Liver (tissue), 8 donors: ENCODE measurements at regions not wholly inside any gene's neighbourhood (a gene's known extent, or its start where the extent isn't known, plus 50 kb on each side); places are given as distances from the start of the nearest gene placed in this dataset.

Source experiments
- DNase-seq: peaks from one replicate; pipeline ENCODE4 v3.0.0-alpha.2; 2017; ENCODE audit warnings: low spot score
- H3K27ac ChIP-seq, 2 donors: one replicate each; pipeline ENCODE4 v1.7.0; 2013; ENCODE audit warnings: inconsistent platforms in 2 of 2, low read length in 2 of 2, control low read depth in 1 of 2, low read depth in 1 of 2, mild to moderate bottlenecking in 1 of 2
- H3K27me3 ChIP-seq, 4 donors: one replicate each; pipeline versions ENCODE4 v1.6.1 to v1.7.0; 2013; ENCODE audit warnings: low read length in 3 of 4, inconsistent platforms in 1 of 4, mild to moderate bottlenecking in 1 of 4, moderate library complexity in 1 of 4; ENCODE audit not compliant: control insufficient read depth in 4 of 4, insufficient read depth in 4 of 4
- H3K36me3 ChIP-seq, 4 donors: one replicate each; pipeline versions ENCODE4 v1.6.1 to v1.7.0; 2013; ENCODE audit warnings: low read length in 3 of 4, mild to moderate bottlenecking in 3 of 4, low read depth in 1 of 4, moderate library complexity in 1 of 4; ENCODE audit not compliant: control insufficient read depth in 4 of 4, insufficient read depth in 3 of 4
- H3K4me1 ChIP-seq, 4 donors: one replicate each; pipeline versions ENCODE4 v1.6.1 to v1.7.0; 2013; ENCODE audit warnings: low read length in 3 of 4, mild to moderate bottlenecking in 3 of 4, moderate library complexity in 1 of 4; ENCODE audit not compliant: control insufficient read depth in 4 of 4, insufficient read depth in 4 of 4
- H3K4me3 ChIP-seq, 3 donors: one replicate each; pipeline versions ENCODE4 v1.6.1 to v1.7.0; 2013; ENCODE audit warnings: low read length in 3 of 3, control low read depth in 1 of 3, low read depth in 1 of 3, mild to moderate bottlenecking in 1 of 3
- H3K9ac ChIP-seq, 2 donors: one replicate each; pipeline ENCODE4 v1.7.0; 2013; ENCODE audit warnings: low read length in 2 of 2, mild to moderate bottlenecking in 2 of 2, moderate library complexity in 2 of 2, control low read depth in 1 of 2, low read depth in 1 of 2
- H3K9me3 ChIP-seq, 4 donors: one replicate each; pipeline versions ENCODE4 v1.6.1 to v1.7.0; 2013; ENCODE audit warnings: low read length in 3 of 4; ENCODE audit not compliant: control insufficient read depth in 4 of 4
- CTCF ChIP-seq: fragments of 150-350 bp; IDR thresholded peaks from 2 replicates; pipeline ENCODE4 v1.5.1; 2017; ENCODE audit warnings: improper control_type of control experiment, low read depth, low read length; ENCODE audit not compliant: missing input control
- GABPA ChIP-seq, 2 donors: IDR thresholded peaks in 1 of 2; conservative IDR thresholded peaks in 1 of 2; 2 replicates each; pipeline ENCODE4 v1.6.1; 2016; ENCODE audit warnings: antibody characterized with exemption in 2 of 2, mild to moderate bottlenecking in 1 of 2, moderate library complexity in 1 of 2
- HNF4A ChIP-seq, 2 donors: conservative IDR thresholded peaks; 2 replicates each; pipeline ENCODE4 v1.6.1; 2016; ENCODE audit warnings: antibody characterized with exemption in 2 of 2, mild to moderate bottlenecking in 2 of 2
- HNF4G ChIP-seq: IDR thresholded peaks from 2 replicates; pipeline ENCODE4 v1.6.1; 2016; ENCODE audit warnings: antibody characterized with exemption
- NR2F2 ChIP-seq: IDR thresholded peaks from 2 replicates; pipeline ENCODE4 v1.6.1; 2016; ENCODE audit warnings: antibody characterized with exemption
- REST ChIP-seq: IDR thresholded peaks from 2 replicates; pipeline ENCODE4 v1.6.1; 2016; ENCODE audit warnings: antibody characterized with exemption, mild to moderate bottlenecking
- YY1 ChIP-seq: IDR thresholded peaks from 2 replicates; pipeline ENCODE4 v1.6.1; 2016; ENCODE audit warnings: antibody characterized with exemption, mild to moderate bottlenecking
- ZBTB33 ChIP-seq: IDR thresholded peaks from 2 replicates; pipeline ENCODE4 v1.6.1; 2016; ENCODE audit warnings: antibody characterized with exemption
- WGBS: extraction: QIAGEN DNeasy Blood & Tissue Kit; methylation state at CpG from one replicate; pipeline ENCODE4 v1.1.7; 2013; 5-methylcytosine and 5-hydroxymethylcytosine counted together
- donor health status: healthy.
- donor health status: healthy.
- donor health status: healthy.
- donor health status: healthy.
- donor health status: healthy.

- H3K9me3 ChIP-seq: no peaks in the 10 kb centered on the region
- H3K36me3 ChIP-seq: no peaks in the 10 kb centered on the region
- H3K4me1 ChIP-seq: no peaks in the 10 kb centered on the region
- 77% methylated on average over 10 of the region's 10 CpGs for WGBS
- H3K4me3 ChIP-seq: no peak overlapping the region
- DNase-seq: no peak
- H3K27me3 ChIP-seq: no peaks in the 10 kb centered on the region
- no peak overlapping the region for H3K9ac ChIP-seq
- no peak overlapping the region for H3K27ac ChIP-seq
- no peak for TF ChIP-seq HNF4G
- no peak for TF ChIP-seq HNF4A (conservative IDR thresholded peaks at IDR 0.05)
- TF ChIP-seq ZBTB33: no peak
- no peak for TF ChIP-seq YY1
- TF ChIP-seq CTCF: no peak
- no peak for TF ChIP-seq GABPA (IDR thresholded peaks at IDR 0.05 in 1 of 2, conservative IDR thresholded peaks at IDR 0.05 in 1 of 2)
Observed at GRCh38 chr5:23268136-23268535, 239.3 kb upstream of the PRDM9 start.

GRCh38 chr5:23260621-23261020 lies 246.8 kb upstream of the PRDM9 start:
- WGBS: 80% methylated on average over 1 of the region's 1 CpG
- H3K4me3 ChIP-seq: no peak overlapping the region
- TF ChIP-seq NR2F2 (no peak), ZBTB33 (no peak), REST (no peak)
- H3K36me3 ChIP-seq: no peaks in the 10 kb centered on the region
- H3K9ac ChIP-seq: no peak overlapping the region
- H3K9me3 ChIP-seq: no peaks in the 10 kb centered on the region
- H3K27me3 ChIP-seq: no peaks in the 10 kb centered on the region
- H3K4me1 ChIP-seq: no peaks in the 10 kb centered on the region
- no peak for DNase-seq
- no peak overlapping the region for H3K27ac ChIP-seq
